Esophagus muscularis mucosa (tissue), 4 donors: ENCODE measurements at regions not wholly inside any gene's neighbourhood (a gene's known extent, or its start where the extent isn't known, plus 50 kb on each side); places are given as distances from the start of the nearest gene placed in this dataset.

Source experiments
- DNase-seq: peaks from one replicate; pipeline ENCODE4 v3.0.0-alpha.2; 2017; ENCODE audit errors: extremely low spot score
- H3K27ac ChIP-seq, 4 donors: fragments of 200-600 bp; sonication (generic); replicated peaks in 1 of 4; 1 replicate in 3 of 4; 2 replicates in 1 of 4; pipeline ENCODE4 v1.5.1; 2016 to 2019; ENCODE audit warnings: mild to moderate bottlenecking in 1 of 4
- H3K27me3 ChIP-seq, 4 donors: fragments of 200-600 bp; sonication (generic); one replicate each; pipeline versions ENCODE4 v1.5.1 to v1.6.0; 2016 to 2019
- H3K36me3 ChIP-seq, 4 donors: fragments of 200-600 bp; sonication (generic); one replicate each; pipeline ENCODE4 v1.5.1; 2016 to 2019
- H3K4me1 ChIP-seq, 4 donors: fragments of 200-600 bp; sonication (generic); one replicate each; pipeline ENCODE4 v1.5.1; 2016 to 2019
- H3K4me3 ChIP-seq, 4 donors: fragments of 200-600 bp; sonication (generic); 1 replicate in 2 of 4; 2 replicates in 2 of 4; pipeline ENCODE4 v1.5.1; 2016 to 2019; ENCODE audit warnings: mild to moderate bottlenecking in 4 of 4, moderate library complexity in 1 of 4
- H3K9me3 ChIP-seq, 4 donors: fragments of 200-600 bp; sonication (generic); 1 replicate in 3 of 4; 2 replicates in 1 of 4; pipeline ENCODE4 v1.5.1; 2016 to 2019
- EP300 ChIP-seq: sonication (generic); formaldehyde crosslinking; IDR thresholded peaks from one replicate; pipeline ENCODE4 v1.6.1; 2017; ENCODE audit warnings: antibody characterized with exemption
- POLR2A ChIP-seq: fragments of 450-650 bp; IDR thresholded peaks from one replicate; pipeline ENCODE4 v1.6.1; 2017; ENCODE audit warnings: antibody characterized with exemption, moderate library complexity, mild to moderate bottlenecking, low read depth
- POLR2AphosphoS5 ChIP-seq, 2 donors: sonication (generic); formaldehyde crosslinking; IDR thresholded peaks; one replicate each; pipeline ENCODE4 v1.6.1; 2017; ENCODE audit warnings: antibody characterized with exemption in 2 of 2
- WGBS: methylation state at CpG from one replicate; pipeline ENCODE4 v1.1.5; 2018; 5-methylcytosine and 5-hydroxymethylcytosine counted together
- intact Hi-C: fragments of 100-400 bp; cut with DNase I; formaldehyde crosslinking; loops from one replicate; pipeline ENCODE4 v1.15.1; 2023
- TF ChIP-seq, protein P1 (sequence below), 3 experiments: fragments of 200-600 bp in 2 of 3; fragments of 450-650 bp in 1 of 3; sonication (generic) in 2 of 3; IDR thresholded peaks; one replicate each; pipeline ENCODE4 v1.5.1; 2017 to 2019; ENCODE audit warnings: antibody characterized with exemption in 3 of 3, mild to moderate bottlenecking in 2 of 3, moderate library complexity in 1 of 3

DNA sequence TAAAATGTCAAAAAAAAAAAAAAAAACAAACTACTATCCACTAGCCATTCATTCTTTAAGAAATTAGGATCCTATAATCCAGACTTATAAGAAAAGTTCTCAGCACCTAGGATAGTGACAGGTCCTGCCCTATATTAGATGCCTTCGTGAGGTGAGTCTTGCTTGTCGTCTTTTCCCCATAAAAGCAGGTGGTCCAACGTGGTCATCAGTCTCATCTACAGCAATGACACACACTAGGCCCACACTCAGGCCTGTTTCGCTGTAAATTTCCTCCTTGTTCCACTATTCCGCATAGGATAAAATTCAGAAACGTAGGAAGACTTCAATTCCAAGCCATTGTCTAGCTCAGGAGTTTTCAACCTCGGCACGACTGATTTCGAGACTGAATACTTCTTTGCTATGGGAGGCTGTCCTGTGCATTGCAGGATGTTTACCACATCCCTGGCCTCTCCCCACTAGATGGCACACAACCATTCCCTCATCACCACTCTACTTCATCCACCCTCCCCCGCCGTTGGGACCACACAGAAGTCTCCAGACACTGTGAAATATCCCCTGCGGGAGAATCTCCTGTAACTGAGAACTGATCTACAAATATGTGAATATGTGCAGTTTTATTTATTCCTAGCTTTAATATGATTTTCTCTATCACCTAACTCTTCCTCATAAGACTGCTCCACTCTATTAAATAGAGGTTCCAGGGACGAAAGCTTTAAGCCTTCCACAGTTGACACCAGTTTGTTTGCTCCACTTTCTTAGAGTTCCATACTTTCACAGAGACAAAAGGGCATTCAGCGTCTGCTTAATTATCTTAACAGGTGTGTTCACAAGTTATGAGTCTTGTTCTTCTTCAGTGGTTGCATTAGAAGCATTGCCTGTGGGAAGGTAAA, 346.3 kb downstream of the BMP2 start:
- Histone ChIP-seq H3K36me3 (no peaks in the 10 kb centered on the region), H3K27me3 (no peaks in the 10 kb centered on the region), H3K27ac (no peak overlapping the region), H3K4me1 (no peaks in the 10 kb centered on the region), H3K9me3 (no peaks in the 10 kb centered on the region), H3K4me3 (no peak overlapping the region)
- intact Hi-C loops: no loop called here
- TF ChIP-seq POLR2A (no peak), POLR2AphosphoS5 (IDR thresholded peaks at IDR 0.05) (no peak), EP300 (no peak)
- TF ChIP-seq, protein P1, sequence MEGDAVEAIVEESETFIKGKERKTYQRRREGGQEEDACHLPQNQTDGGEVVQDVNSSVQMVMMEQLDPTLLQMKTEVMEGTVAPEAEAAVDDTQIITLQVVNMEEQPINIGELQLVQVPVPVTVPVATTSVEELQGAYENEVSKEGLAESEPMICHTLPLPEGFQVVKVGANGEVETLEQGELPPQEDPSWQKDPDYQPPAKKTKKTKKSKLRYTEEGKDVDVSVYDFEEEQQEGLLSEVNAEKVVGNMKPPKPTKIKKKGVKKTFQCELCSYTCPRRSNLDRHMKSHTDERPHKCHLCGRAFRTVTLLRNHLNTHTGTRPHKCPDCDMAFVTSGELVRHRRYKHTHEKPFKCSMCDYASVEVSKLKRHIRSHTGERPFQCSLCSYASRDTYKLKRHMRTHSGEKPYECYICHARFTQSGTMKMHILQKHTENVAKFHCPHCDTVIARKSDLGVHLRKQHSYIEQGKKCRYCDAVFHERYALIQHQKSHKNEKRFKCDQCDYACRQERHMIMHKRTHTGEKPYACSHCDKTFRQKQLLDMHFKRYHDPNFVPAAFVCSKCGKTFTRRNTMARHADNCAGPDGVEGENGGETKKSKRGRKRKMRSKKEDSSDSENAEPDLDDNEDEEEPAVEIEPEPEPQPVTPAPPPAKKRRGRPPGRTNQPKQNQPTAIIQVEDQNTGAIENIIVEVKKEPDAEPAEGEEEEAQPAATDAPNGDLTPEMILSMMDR (IDR thresholded peaks at IDR 0.05): no peak
- WGBS: 54% methylated on average over 14 of the region's 14 CpGs
- DNase-seq: no peak

- intact Hi-C loops: no loop called here
These were observed 356.0 kb downstream of the BMP2 start for GRCh38 chr20:7123457-7123856.

DNA sequence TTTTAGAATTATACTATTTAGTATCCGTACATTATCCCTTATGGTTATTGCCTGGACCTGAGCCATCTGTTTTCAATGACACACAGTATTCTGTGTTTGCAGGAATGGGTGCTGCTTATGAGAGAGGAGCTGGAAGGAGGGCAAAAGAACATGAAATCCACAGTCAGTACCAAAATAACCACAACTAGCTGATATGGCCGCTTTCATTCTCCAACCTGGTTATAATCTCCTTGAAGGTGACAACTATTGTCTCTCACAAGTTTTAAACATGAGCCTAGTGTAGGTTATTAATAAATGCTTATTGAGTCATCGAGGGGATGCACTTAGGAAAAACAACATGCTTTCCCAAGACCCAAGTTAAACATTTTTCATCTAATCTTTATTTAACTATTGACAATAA, 356.6 kb downstream of the BMP2 start:
- no peak for DNase-seq
- intact Hi-C loops: no loop called here
- Histone ChIP-seq H3K27ac (no peak overlapping the region), H3K4me1 (peaks cover 0 to 2% (median 0%) of the 10 kb centered on the region in 4 donors), H3K27me3 (no peaks in the 10 kb centered on the region), H3K36me3 (no peaks in the 10 kb centered on the region), H3K9me3 (no peaks in the 10 kb centered on the region), H3K4me3 (no peak overlapping the region)
- TF ChIP-seq, protein P1 (IDR thresholded peaks at IDR 0.05): no peak
- TF ChIP-seq EP300: no peak
- no peak for TF ChIP-seq POLR2A
- no peak for TF ChIP-seq POLR2AphosphoS5 (IDR thresholded peaks at IDR 0.05)
- 90% methylated on average over 3 of the region's 3 CpGs for WGBS

More at GRCh38 chr20:7123457-7123856, 356.0 kb downstream of the BMP2 start:
- H3K4me3 ChIP-seq: no peak overlapping the region
- H3K36me3 ChIP-seq: no peaks in the 10 kb centered on the region
- no peaks in the 10 kb centered on the region for H3K9me3 ChIP-seq
- 86% methylated on average over 2 of the region's 2 CpGs for WGBS
- TF ChIP-seq, protein P1 (IDR thresholded peaks at IDR 0.05): no peak
- no peak overlapping the region for H3K27ac ChIP-seq
- peaks cover 0 to 2% (median 0%) of the 10 kb centered on the region in 4 donors for H3K4me1 ChIP-seq
- H3K27me3 ChIP-seq: no peaks in the 10 kb centered on the region
- DNase-seq: no peak

DNA sequence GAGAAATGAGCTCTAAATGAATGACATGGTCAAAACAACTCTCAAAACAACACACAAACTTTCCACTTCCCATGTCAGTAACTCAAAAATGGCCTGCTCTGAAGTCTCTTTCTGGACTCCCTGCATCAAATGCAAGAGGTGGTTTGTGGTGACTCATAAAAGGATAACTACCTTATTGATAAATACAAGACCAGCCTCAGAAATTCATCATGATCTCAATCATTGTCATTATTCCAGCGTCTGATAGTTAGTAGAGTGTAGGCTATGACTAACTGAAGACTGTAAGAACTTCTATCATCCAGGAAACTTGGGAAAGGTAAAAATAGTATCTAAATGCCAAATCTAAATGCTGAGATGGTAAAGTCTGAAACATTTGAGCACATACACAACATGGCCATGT, 369.4 kb downstream of the BMP2 start:
- TF ChIP-seq, protein P1 (IDR thresholded peaks at IDR 0.05): no peak
- TF ChIP-seq POLR2AphosphoS5 (IDR thresholded peaks at IDR 0.05) (no peak), POLR2A (no peak), EP300 (no peak)
- Histone ChIP-seq H3K9me3 (no peaks in the 10 kb centered on the region), H3K4me3 (no peak overlapping the region), H3K36me3 (no peaks in the 10 kb centered on the region), H3K4me1 (no peaks in the 10 kb centered on the region), H3K27me3 (no peaks in the 10 kb centered on the region), H3K27ac (no peak overlapping the region)
- intact Hi-C loops: no loop called here
- WGBS: 92% methylated on average over 1 of the region's 1 CpG
- DNase-seq: no peak
